ENCODE measurements at regions not wholly inside any gene's neighbourhood (a gene's known extent, or its start where the extent isn't known, plus 50 kb on each side); places are given as distances from the start of the nearest gene placed in this dataset.
"Not testable (repeated sequence)": the region's sequence is repeated elsewhere in the genome, so short reads cannot be mapped to it uniquely, and the experiment has no call there.

GRCh38 chr20:55517584-55517983 lies 487.7 kb downstream of the CBLN4 start:
- TF ChIP-seq CTCF (conservative IDR thresholded peaks at IDR 0.05); EZH2 (IDR thresholded peaks at IDR 0.05; ENCODE audit: low read depth): not testable (repeated sequence)

All from PC-9 (cell line).